Naive B cell (primary cell): ENCODE measurements at regions not wholly inside any gene's neighbourhood (a gene's known extent, or its start where the extent isn't known, plus 50 kb on each side); places are given as distances from the start of the nearest gene placed in this dataset.
"Not testable (repeated sequence)": the region's sequence is repeated elsewhere in the genome, so short reads cannot be mapped to it uniquely, and the experiment has no call there.

ENCODE experiments used
- ATAC-seq, 2 donors: fragments of 150-1000 bp; cut with Tn5 transposase; 2 replicates each; pipeline ENCODE4 v1.10.0; 2021; ENCODE audit warnings: low read depth in 2 of 2, mild to moderate bottlenecking in 2 of 2, moderate library complexity in 2 of 2
- DNase-seq: peaks from one replicate; pipeline ENCODE4 v3.0.0; 2022
- H3K27ac Mint-ChIP-seq, 6 donors: one replicate each; pipeline ENCODE4 v1.8.0; 2020 to 2022; ENCODE audit warnings: mild to moderate bottlenecking in 6 of 6, mixed read lengths in 6 of 6, moderate library complexity in 5 of 6, inconsistent platforms in 2 of 6
- H3K27me3 Mint-ChIP-seq, 3 donors: one replicate each; pipeline ENCODE4 v1.8.0; 2021 to 2022; ENCODE audit warnings: mixed read lengths in 3 of 3, mild to moderate bottlenecking in 1 of 3
- H3K36me3 Mint-ChIP-seq, 2 donors: one replicate each; pipeline ENCODE4 v1.8.0; 2020 to 2022; ENCODE audit warnings: mixed read lengths in 2 of 2, inconsistent platforms in 1 of 2, mild to moderate bottlenecking in 1 of 2
- H3K4me1 Mint-ChIP-seq, 3 donors: one replicate each; pipeline ENCODE4 v1.8.0; 2020 to 2022; ENCODE audit warnings: mixed read lengths in 3 of 3, inconsistent platforms in 1 of 3, mild to moderate bottlenecking in 1 of 3, moderate library complexity in 1 of 3
- H3K4me3 Mint-ChIP-seq, 8 donors: one replicate each; pipeline ENCODE4 v1.8.0; 2020 to 2022; ENCODE audit warnings: mild to moderate bottlenecking in 8 of 8, mixed read lengths in 8 of 8, moderate library complexity in 8 of 8, inconsistent platforms in 2 of 8
- H3K9me3 Mint-ChIP-seq, 7 donors: one replicate each; pipeline ENCODE4 v1.8.0; 2020 to 2022; ENCODE audit warnings: mixed read lengths in 7 of 7, mild to moderate bottlenecking in 5 of 7, inconsistent platforms in 2 of 7, moderate library complexity in 1 of 7

GRCh38 chr9:42300124-42300523, 116.7 kb downstream of the SPATA31A6 start:
- not testable (repeated sequence) for H3K27ac Mint-ChIP-seq, H3K9me3 Mint-ChIP-seq, H3K27me3 Mint-ChIP-seq, H3K36me3 Mint-ChIP-seq, DNase-seq, H3K4me3 Mint-ChIP-seq, ATAC-seq, H3K4me1 Mint-ChIP-seq

DNA sequence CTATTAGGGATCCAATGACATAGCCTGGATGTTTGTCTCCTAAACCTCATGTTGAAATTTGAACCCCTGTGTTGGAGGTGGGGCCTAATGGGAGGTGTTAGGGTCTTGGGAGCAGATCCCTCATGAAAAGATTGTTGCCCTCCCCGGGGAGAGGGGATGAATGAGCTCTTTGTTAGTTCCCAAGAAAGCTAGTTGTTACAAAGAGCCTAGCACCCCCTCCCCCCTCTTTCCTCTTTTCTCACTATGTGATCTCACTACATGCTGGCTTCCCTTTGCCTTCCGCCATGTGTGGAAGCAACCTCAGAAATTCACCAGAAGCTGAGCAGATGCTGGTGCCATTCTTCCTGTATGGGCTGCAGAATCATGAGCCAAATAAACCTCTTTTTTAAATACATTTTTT, 123.2 kb downstream of the SPATA31A6 start:
- not testable (repeated sequence) for H3K4me1 Mint-ChIP-seq, H3K9me3 Mint-ChIP-seq, H3K27me3 Mint-ChIP-seq, H3K36me3 Mint-ChIP-seq, DNase-seq, H3K27ac Mint-ChIP-seq, ATAC-seq, H3K4me3 Mint-ChIP-seq

DNA sequence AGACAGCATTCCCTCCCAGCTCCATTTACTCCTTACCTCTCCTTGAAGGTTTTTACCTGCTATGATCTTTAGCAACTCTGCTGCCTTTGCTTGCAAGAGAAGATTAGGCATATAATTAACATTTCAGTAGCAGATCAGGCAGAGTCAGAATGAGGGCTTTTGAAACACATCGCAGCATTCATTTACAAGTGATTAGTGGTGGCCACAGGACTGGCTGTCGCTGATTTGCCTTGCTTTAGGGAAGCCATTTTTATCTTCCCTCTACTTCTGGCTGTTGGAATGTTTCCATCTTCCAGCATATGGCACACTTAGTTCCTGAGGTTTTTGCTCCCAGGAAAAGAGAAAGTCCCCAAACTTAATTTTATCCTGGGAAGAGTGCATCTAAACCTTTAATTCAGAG, 124.0 kb downstream of the SPATA31A6 start:
- H3K9me3 Mint-ChIP-seq, ATAC-seq, H3K27me3 Mint-ChIP-seq: not testable (repeated sequence)

DNA sequence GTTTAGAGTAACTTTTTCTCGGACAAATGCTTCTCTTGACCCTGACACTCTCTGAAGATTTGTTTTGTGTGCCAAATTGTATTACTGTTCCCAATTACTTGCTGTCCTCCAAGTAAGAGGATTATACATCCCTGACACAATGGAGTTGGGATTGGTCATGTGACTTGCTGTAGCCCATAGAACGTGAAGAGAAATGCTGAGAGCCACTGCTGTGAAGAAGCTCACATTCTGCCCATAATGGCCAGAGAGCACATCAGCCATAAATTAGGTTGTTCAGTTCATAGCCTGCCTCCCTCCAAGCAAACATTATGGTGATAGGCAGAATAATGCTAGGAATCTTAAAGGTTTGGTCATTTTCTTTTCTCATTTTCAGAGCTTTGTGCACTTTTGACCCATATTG, 127.5 kb downstream of the SPATA31A6 start:
- not testable (repeated sequence) for H3K36me3 Mint-ChIP-seq, ATAC-seq, H3K9me3 Mint-ChIP-seq, H3K27me3 Mint-ChIP-seq, H3K27ac Mint-ChIP-seq, H3K4me1 Mint-ChIP-seq, DNase-seq, H3K4me3 Mint-ChIP-seq

More for the DNA sequence above, 124.0 kb downstream of the SPATA31A6 start:
- not testable (repeated sequence) for H3K27ac Mint-ChIP-seq, H3K4me3 Mint-ChIP-seq, H3K36me3 Mint-ChIP-seq, H3K4me1 Mint-ChIP-seq, DNase-seq

GRCh38 chr9:42316026-42316425, 132.6 kb downstream of the SPATA31A6 start:
- ATAC-seq, H3K27ac Mint-ChIP-seq, H3K9me3 Mint-ChIP-seq, H3K36me3 Mint-ChIP-seq, H3K27me3 Mint-ChIP-seq, H3K4me3 Mint-ChIP-seq, DNase-seq, H3K4me1 Mint-ChIP-seq: not testable (repeated sequence)

GRCh38 chr9:42317677-42318076, 134.2 kb downstream of the SPATA31A6 start:
- not testable (repeated sequence) for DNase-seq, H3K9me3 Mint-ChIP-seq, H3K27ac Mint-ChIP-seq, H3K4me1 Mint-ChIP-seq, ATAC-seq, H3K4me3 Mint-ChIP-seq, H3K27me3 Mint-ChIP-seq, H3K36me3 Mint-ChIP-seq

GRCh38 chr9:42323084-42323809, 139.8 kb downstream of the SPATA31A6 start:
- not testable (repeated sequence) for H3K27ac Mint-ChIP-seq, H3K9me3 Mint-ChIP-seq

DNA sequence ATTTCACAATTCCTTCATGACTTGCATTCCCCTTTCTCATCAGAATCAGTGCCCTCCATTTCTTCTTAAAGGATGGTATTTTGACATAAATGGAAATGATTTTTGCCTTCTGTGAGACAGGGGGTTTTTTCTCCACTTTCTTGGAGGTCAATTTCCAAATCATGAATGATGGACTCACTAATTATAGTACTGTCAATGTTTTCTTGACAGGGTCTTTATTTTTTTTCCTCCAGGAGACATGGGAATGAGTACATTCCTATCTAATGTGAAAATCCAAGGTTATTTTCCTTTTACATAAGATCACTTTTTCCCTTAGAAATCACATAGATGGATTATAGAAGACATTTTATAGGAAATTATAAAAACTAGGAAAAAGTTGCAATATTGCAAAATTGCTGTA, 141.7 kb downstream of the SPATA31A6 start:
- H3K27me3 Mint-ChIP-seq, H3K4me3 Mint-ChIP-seq, H3K9me3 Mint-ChIP-seq, H3K36me3 Mint-ChIP-seq, DNase-seq, H3K27ac Mint-ChIP-seq, ATAC-seq, H3K4me1 Mint-ChIP-seq: not testable (repeated sequence)

More at GRCh38 chr9:42323084-42323809, 139.8 kb downstream of the SPATA31A6 start:
- not testable (repeated sequence) for H3K36me3 Mint-ChIP-seq, DNase-seq, ATAC-seq, H3K4me3 Mint-ChIP-seq, H3K4me1 Mint-ChIP-seq, H3K27me3 Mint-ChIP-seq

- not testable (repeated sequence) for DNase-seq, H3K27me3 Mint-ChIP-seq, H3K4me3 Mint-ChIP-seq, ATAC-seq, H3K4me1 Mint-ChIP-seq, H3K27ac Mint-ChIP-seq, H3K36me3 Mint-ChIP-seq, H3K9me3 Mint-ChIP-seq
Observed at GRCh38 chr9:42325561-42325960, 142.1 kb downstream of the SPATA31A6 start.

DNA sequence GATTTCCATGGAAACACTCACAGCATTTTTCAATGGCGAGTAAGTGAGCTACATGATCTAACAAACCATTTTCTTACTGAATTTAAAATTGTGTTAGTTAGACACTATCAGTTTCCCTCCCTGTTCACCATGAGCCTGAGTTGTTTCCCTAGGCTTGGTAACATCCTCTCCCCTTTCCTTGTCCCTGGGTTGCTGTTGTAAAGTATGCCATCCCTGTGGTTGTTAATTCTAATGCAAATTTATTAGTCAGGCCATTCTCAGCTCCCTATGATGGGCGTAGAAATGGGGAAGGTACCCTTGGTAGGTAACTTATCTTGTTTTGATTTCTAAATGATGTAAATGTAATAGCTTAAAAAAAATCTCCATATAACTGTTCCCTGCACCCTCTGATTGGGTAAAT, 143.0 kb downstream of the SPATA31A6 start:
- not testable (repeated sequence) for H3K27ac Mint-ChIP-seq, H3K27me3 Mint-ChIP-seq, DNase-seq, ATAC-seq, H3K36me3 Mint-ChIP-seq, H3K4me1 Mint-ChIP-seq, H3K4me3 Mint-ChIP-seq, H3K9me3 Mint-ChIP-seq

- ATAC-seq, DNase-seq, H3K27ac Mint-ChIP-seq: not testable (repeated sequence)
Observed at GRCh38 chr9:42335342-42335741, 151.9 kb downstream of the SPATA31A6 start.

DNA sequence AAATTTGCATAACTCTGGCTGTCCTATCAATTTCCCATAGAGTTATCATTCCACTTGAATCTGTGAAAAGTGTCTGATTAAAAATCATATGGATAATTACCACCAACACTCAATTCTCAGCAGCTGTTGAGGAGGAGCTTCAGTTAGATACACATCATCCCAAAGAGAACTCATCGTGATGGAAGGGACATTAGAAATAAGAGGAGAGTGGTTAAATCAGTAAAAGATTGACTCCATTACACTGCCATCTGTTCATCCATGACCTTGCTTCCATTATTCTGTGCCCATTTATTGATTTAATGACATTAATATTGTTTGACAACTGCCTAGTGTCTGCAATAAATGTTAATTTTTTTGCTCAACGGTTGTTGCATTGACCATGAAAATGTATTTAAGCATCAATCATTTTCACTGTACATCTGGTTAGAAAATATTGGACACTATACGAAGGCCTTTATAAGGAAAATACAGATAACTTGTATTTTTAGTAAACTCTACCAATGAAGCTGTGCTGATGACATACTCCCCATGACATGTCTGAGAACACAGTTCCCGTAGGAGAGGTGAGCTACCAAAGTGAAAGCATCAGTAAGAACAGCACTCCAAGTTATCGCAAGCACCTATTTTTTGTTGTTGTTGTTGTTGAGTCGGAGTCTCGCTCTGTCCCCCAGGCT, 152.7 kb downstream of the SPATA31A6 start:
- not testable (repeated sequence) for H3K27me3 Mint-ChIP-seq, H3K4me1 Mint-ChIP-seq, H3K4me3 Mint-ChIP-seq, H3K27ac Mint-ChIP-seq, H3K36me3 Mint-ChIP-seq, H3K9me3 Mint-ChIP-seq, ATAC-seq, DNase-seq

More at GRCh38 chr9:42335342-42335741, 151.9 kb downstream of the SPATA31A6 start:
- not testable (repeated sequence) for H3K4me1 Mint-ChIP-seq, H3K27me3 Mint-ChIP-seq, H3K4me3 Mint-ChIP-seq, H3K9me3 Mint-ChIP-seq, H3K36me3 Mint-ChIP-seq

DNA sequence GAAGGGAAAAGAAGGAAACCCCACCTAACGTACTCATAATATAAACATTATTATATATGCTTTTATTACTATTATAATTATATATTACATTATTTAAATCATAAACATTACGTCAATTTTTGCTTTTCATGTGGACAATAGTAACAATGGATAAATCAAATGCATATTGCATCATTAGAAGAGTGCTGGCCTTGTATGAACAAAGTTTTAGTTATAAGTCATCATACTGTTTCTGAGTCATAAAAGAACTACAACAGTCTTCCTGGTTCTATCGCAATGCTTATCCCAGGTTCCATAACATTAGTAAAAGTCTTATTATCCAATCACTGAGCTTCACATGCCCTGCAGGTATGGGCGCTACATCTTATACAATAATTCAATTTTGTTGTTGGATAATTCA, 154.8 kb downstream of the SPATA31A6 start:
- not testable (repeated sequence) for H3K27me3 Mint-ChIP-seq, DNase-seq, H3K4me3 Mint-ChIP-seq, H3K36me3 Mint-ChIP-seq, ATAC-seq, H3K4me1 Mint-ChIP-seq, H3K9me3 Mint-ChIP-seq, H3K27ac Mint-ChIP-seq

DNA sequence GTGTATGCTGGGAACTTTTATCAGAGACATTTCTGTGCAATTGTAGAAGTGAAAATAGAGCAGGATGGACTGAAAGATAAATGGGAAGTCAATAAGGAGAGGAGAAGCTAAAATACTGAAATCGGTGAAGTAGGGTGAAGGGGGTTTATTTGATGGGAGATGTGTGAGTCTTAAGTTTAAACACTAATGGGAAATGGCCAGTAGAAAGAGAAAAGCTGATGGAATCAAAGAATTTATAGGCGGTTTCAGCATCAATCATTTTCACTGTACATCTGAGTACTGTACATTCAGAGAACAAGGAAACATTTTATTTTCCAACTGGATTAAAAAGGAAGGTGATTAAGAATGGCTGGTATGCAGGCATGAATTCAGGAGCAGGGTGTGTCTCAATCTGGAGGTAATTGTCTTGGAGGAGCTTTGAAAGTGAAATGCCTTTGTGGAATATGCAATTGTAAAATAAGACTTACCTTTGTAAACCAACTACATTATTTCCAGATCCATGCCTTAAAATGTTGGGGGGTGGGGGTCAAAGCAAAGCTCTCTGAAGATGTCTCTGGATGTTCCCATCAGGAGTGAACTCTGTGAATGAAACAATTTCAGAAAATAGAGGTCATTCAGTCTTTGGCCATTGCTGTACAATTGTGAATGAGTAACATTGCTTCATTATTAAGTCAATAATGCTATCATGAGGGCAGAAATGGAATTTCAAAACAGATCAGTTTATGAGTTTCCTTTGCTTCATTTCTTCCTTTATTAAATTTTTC, 156.4 kb downstream of the SPATA31A6 start:
- H3K4me3 Mint-ChIP-seq, ATAC-seq, H3K36me3 Mint-ChIP-seq, H3K9me3 Mint-ChIP-seq, H3K27me3 Mint-ChIP-seq, H3K27ac Mint-ChIP-seq, H3K4me1 Mint-ChIP-seq, DNase-seq: not testable (repeated sequence)
